Osteoblast (primary cell): ENCODE measurements at regions not wholly inside any gene's neighbourhood (a gene's known extent, or its start where the extent isn't known, plus 50 kb on each side); places are given as distances from the start of the nearest gene placed in this dataset.

Source experiments
- DNase-seq: peaks from one replicate; pipeline ENCODE4 v3.0.0; 2011; ENCODE audit warnings: low spot score, mixed read lengths; ENCODE audit not compliant: insufficient read length; ENCODE audit errors: missing footprints
- H2AFZ ChIP-seq: 2 replicates; pipeline ENCODE4 v1.6.0; 2011; ENCODE audit warnings: mild to moderate bottlenecking, low read length
- H3K27ac ChIP-seq: 2 replicates; pipeline ENCODE4 v1.5.1; 2011; ENCODE audit warnings: mild to moderate bottlenecking, low read depth, low read length, moderate library complexity
- H3K27me3 ChIP-seq: 2 replicates; pipeline ENCODE4 v1.6.0; 2012; ENCODE audit warnings: mild to moderate bottlenecking, control low read depth, inconsistent platforms, low read length, moderate library complexity; ENCODE audit not compliant: insufficient read depth
- H3K36me3 ChIP-seq: 2 replicates; pipeline ENCODE4 v1.5.1; 2011; ENCODE audit warnings: mild to moderate bottlenecking, low read length, control low read depth, moderate library complexity; ENCODE audit not compliant: insufficient read depth
- H3K4me1 ChIP-seq: 2 replicates; pipeline ENCODE4 v1.5.1; 2011; ENCODE audit warnings: mild to moderate bottlenecking, low read length, control low read depth, moderate library complexity; ENCODE audit not compliant: insufficient read depth
- H3K4me2 ChIP-seq: 2 replicates; pipeline ENCODE4 v1.6.0; 2011; ENCODE audit warnings: mild to moderate bottlenecking, low read length; ENCODE audit not compliant: insufficient read depth
- H3K4me3 ChIP-seq: fragments of 200-600 bp; sonication (generic); 3 replicates; pipeline ENCODE4 v1.5.1; 2012; ENCODE audit warnings: mild to moderate bottlenecking, low read length, inconsistent platforms; ENCODE audit not compliant: insufficient read depth
- H3K79me2 ChIP-seq: 2 replicates; pipeline ENCODE4 v1.6.0; 2012; ENCODE audit warnings: mild to moderate bottlenecking, low read length, control low read depth, inconsistent platforms; ENCODE audit not compliant: insufficient read depth
- H3K9me3 ChIP-seq: 2 replicates; pipeline ENCODE4 v1.5.1; 2011; ENCODE audit warnings: low read depth, low read length, control low read depth
- H4K20me1 ChIP-seq: 2 replicates; pipeline ENCODE4 v1.6.0; 2012; ENCODE audit warnings: mild to moderate bottlenecking, low read length, control low read depth; ENCODE audit not compliant: insufficient read depth
- TF ChIP-seq, protein P1 (sequence below): IDR thresholded peaks from 2 replicates; pipeline ENCODE4 v1.5.1; 2011; ENCODE audit warnings: mild to moderate bottlenecking, low read depth, low read length, moderate library complexity; ENCODE audit errors: extremely low read depth

DNA sequence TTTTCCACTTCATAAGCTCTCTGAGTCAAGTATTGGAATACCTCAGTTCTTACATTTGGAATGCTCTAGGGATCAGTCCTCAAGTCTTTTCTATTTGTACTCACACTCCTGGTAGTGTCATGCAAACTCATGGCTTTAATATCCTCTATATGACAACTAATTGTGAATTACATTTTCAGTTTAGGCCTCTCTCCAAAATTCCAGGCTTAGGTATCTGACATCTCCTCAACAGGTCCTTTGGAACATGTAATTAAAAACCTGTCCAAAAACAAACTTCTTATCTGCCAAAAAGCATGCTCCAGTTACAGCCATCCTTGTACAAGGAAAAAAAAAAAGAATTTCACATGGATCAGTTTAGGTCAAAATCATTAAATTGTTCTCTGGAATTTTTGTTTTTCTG is 1336.2 kb upstream of the NRXN1 start:
- Histone ChIP-seq H3K27me3 (no peaks in the 10 kb centered on the region), H3K4me3 (no peak overlapping the region), H3K27ac (no peak overlapping the region), H3K36me3 (no peaks in the 10 kb centered on the region), H3K9me3 (no peaks in the 10 kb centered on the region), H4K20me1 (no peaks in the 10 kb centered on the region), H3K79me2 (no peaks in the 10 kb centered on the region), H3K4me1 (no peaks in the 10 kb centered on the region), H3K4me2 (no peak overlapping the region), H2AFZ (no peak overlapping the region)
- TF ChIP-seq, protein P1, sequence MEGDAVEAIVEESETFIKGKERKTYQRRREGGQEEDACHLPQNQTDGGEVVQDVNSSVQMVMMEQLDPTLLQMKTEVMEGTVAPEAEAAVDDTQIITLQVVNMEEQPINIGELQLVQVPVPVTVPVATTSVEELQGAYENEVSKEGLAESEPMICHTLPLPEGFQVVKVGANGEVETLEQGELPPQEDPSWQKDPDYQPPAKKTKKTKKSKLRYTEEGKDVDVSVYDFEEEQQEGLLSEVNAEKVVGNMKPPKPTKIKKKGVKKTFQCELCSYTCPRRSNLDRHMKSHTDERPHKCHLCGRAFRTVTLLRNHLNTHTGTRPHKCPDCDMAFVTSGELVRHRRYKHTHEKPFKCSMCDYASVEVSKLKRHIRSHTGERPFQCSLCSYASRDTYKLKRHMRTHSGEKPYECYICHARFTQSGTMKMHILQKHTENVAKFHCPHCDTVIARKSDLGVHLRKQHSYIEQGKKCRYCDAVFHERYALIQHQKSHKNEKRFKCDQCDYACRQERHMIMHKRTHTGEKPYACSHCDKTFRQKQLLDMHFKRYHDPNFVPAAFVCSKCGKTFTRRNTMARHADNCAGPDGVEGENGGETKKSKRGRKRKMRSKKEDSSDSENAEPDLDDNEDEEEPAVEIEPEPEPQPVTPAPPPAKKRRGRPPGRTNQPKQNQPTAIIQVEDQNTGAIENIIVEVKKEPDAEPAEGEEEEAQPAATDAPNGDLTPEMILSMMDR = no peak
- no peak for DNase-seq

GRCh38 chr2:52365946-52366345 is 1334.0 kb upstream of the NRXN1 start:
- no peak overlapping the region for H3K4me2 ChIP-seq
- TF ChIP-seq, protein P1 = no peak
- no peak for DNase-seq
- H3K4me3 ChIP-seq = no peak overlapping the region
- H4K20me1 ChIP-seq = no peaks in the 10 kb centered on the region
- no peaks in the 10 kb centered on the region for H3K4me1 ChIP-seq
- H3K36me3 ChIP-seq = no peaks in the 10 kb centered on the region
- H2AFZ ChIP-seq = no peak overlapping the region
- H3K9me3 ChIP-seq = no peaks in the 10 kb centered on the region
- H3K27me3 ChIP-seq = no peaks in the 10 kb centered on the region
- H3K79me2 ChIP-seq = no peaks in the 10 kb centered on the region
- no peak overlapping the region for H3K27ac ChIP-seq

GRCh38 chr2:52356556-52356955 is 1324.6 kb upstream of the NRXN1 start:
- TF ChIP-seq, protein P1 = no peak
- H3K9me3 ChIP-seq = no peaks in the 10 kb centered on the region
- H2AFZ ChIP-seq = peak overlapping the region; percentile 57
- no peaks in the 10 kb centered on the region for H3K36me3 ChIP-seq
- no peak overlapping the region for H3K4me2 ChIP-seq
- no peak overlapping the region for H3K4me3 ChIP-seq
- DNase-seq = no peak
- no peaks in the 10 kb centered on the region for H4K20me1 ChIP-seq
- H3K27me3 ChIP-seq = no peaks in the 10 kb centered on the region
- H3K79me2 ChIP-seq = no peaks in the 10 kb centered on the region
- H3K27ac ChIP-seq = no peak overlapping the region
- no peaks in the 10 kb centered on the region for H3K4me1 ChIP-seq

GRCh38 chr2:52347292-52347691 is 1315.4 kb upstream of the NRXN1 start:
- Histone ChIP-seq H3K27me3 (no peaks in the 10 kb centered on the region), H3K9me3 (no peaks in the 10 kb centered on the region), H4K20me1 (no peaks in the 10 kb centered on the region), H3K79me2 (no peaks in the 10 kb centered on the region), H3K27ac (no peak overlapping the region), H3K36me3 (no peaks in the 10 kb centered on the region), H3K4me1 (no peaks in the 10 kb centered on the region), H3K4me2 (no peak overlapping the region), H2AFZ (no peak overlapping the region), H3K4me3 (no peak overlapping the region)
- TF ChIP-seq, protein P1 = no peak
- DNase-seq = no peak
